ENCODE measurements at regions not wholly inside any gene's neighbourhood (a gene's known extent, or its start where the extent isn't known, plus 50 kb on each side); places are given as distances from the start of the nearest gene placed in this dataset.
"Not testable (repeated sequence)": the region's sequence is repeated elsewhere in the genome, so short reads cannot be mapped to it uniquely, and the experiment has no call there.

- no peak for DNase-seq
These were observed 589.5 kb upstream of the LCORL start for GRCh38 chr4:18611026-18611425.

GRCh38 chr4:18608908-18609533, 587.5 kb upstream of the LCORL start:
- no peak for DNase-seq

GRCh38 chr4:18602610-18603009, 581.1 kb upstream of the LCORL start:
- not testable (repeated sequence) for DNase-seq

GRCh38 chr4:18593297-18594002, 571.9 kb upstream of the LCORL start:
- peak; percentile 70 for DNase-seq

DNA sequence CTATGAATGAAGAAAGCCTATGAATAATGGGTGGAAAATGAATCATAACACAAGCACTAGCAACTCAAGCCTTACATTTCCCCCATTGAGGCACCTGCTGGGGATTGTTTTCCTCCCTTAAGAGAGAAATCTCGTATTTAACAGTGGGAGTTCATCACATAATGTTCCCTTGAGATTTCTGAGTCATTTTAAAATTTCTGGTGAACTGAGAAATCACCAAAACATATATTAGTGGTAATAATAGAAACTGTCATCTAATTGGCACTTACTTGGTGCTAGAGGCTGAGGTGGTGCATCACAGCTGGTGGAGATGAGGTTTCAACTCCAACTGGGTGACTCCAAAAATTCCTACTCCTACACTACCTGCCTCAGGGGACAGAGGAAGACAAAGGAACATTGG, 561.3 kb upstream of the LCORL start:
- no peak for DNase-seq

GRCh38 chr4:18578307-18578706, 556.8 kb upstream of the LCORL start:
- DNase-seq, result no peak

DNA sequence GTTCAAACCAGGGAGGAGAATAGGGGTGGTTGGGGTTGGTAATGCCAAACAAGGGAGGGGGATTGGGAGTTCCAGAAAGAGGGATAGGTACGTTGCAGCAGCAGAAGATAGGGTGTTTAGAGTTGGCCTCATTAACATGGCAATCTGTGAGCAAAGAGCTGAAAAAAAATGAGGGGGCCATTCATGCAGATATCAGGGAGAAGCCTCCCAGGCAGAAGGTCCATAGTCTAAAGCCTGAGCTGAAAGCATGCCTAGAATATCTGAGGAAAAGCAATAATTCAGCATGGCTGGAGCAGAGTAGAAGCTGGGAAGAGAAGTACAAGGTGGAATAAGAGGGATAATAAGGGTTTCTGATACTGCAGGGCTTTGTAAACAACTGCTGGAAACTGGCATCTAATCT, 550.9 kb upstream of the LCORL start:
- no peak for DNase-seq

DNA sequence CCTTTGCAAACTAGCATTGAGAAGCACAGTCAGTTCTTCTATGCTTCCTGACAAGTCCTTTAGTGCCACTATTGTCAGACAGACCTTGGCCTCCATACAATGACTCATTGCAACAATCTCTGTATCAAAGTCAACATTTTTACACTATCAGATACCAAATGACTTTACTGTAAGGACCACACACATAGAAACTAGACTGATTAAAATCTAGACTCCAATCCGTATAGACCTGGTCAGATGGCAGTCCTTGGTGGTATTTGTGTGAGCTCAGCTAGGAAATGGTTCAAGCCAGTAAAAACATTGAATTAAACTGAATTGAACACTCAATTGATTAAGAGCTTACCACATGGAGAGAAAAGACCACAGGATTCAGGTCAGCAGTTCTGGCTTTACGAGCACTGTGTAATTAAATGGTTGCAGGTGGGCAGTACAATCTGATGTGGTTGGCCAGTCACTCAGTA, 549.8 kb upstream of the LCORL start:
- no peak for DNase-seq

GRCh38 chr4:18570370-18570769, 548.8 kb upstream of the LCORL start:
- no peak for DNase-seq

DNA sequence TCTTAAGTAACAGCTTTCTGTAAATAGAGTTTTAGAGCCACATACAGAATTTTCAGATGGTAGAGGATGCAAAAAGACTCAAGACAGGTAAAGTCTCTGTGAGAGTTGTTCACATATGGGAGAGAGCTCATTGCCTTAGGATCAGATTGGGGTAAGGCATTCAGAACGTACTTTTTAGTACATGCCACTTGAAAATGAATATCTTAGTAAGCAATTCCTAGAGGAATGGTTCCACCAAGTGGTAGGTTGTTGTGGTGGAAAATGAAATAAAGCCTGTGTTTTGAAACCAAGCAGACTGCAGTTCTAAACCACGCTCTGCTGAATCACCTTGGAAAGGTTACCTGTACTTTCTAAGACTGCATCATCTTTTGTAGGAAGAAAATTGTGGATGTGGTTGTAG, 547.0 kb upstream of the LCORL start:
- no peak for DNase-seq

GRCh38 chr4:18566970-18567799, 545.6 kb upstream of the LCORL start:
- DNase-seq, result no peak

DNA sequence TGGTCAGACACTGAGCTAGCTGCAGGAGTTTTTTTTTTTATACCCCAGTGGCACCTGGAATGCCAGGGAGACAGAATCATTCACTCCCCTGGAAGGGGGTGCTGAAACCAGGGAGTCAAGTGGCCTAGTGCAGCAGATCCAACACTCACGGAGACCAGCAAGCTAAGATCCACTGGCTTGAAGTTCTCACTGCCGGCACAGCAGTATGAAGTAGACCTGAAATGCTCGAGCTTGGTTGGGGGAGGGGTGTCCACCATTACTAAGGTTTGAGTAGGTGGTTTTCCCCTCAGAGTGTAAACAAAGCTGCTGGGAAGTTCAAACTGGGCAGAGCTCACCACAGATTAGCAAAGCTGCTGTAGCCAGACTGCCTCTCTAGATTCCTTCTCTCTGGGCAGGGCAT, 537.9 kb upstream of the LCORL start:
- DNase-seq, result no peak

GRCh38 chr4:18556402-18556801, 534.8 kb upstream of the LCORL start:
- no peak for DNase-seq

- DNase-seq, result no peak
These were observed 518.8 kb upstream of the LCORL start for GRCh38 chr4:18540349-18540748.

DNA sequence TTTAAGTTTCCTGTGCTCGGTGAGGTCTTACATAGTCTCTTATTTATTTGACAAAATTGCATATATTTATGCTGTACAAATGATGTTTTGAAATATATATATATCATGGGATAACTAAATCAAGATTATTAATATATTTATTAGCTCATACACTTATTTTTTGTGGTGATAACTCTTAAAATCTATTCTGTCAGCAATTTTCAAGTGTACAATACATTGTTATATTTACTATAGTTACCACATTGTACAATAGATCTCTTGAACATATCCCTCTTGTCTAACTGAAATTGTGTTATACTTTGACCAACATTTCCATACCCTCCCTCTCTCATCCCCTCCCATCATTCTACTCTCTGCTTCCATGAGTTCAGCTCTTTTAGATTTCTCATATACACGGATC, 516.6 kb upstream of the LCORL start:
- no peak for DNase-seq

DNA sequence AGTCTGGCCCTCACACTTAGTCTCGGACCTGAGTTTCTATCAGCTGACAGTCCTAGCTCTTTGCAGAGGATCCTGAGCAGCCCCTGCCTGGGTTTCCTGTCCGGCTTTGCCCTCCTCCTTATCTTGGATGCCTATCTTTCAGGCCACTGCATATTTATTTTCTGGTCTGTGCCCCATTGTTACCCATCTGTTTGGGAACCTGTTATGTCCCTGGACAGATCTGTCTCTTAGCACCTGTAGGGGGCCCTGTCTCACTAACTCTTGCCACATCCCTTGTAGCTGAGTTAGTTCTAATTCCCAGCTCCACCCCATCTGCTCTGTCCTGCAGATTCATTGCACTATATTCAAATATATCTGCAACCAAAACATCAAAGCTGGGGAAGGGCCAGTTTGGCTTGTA, 514.9 kb upstream of the LCORL start:
- no peak for DNase-seq

- no peak for DNase-seq
These were observed 514.4 kb upstream of the LCORL start for GRCh38 chr4:18535948-18536347.

- DNase-seq, result no peak
These were observed 511.8 kb upstream of the LCORL start for GRCh38 chr4:18533262-18533775.

GRCh38 chr4:18531731-18532130, 510.2 kb upstream of the LCORL start:
- DNase-seq, result no peak

GRCh38 chr4:18529482-18529881, 507.9 kb upstream of the LCORL start:
- DNase-seq, result no peak

- DNase-seq, result no peak
These were observed 503.1 kb upstream of the LCORL start for GRCh38 chr4:18524667-18525066.

DNA sequence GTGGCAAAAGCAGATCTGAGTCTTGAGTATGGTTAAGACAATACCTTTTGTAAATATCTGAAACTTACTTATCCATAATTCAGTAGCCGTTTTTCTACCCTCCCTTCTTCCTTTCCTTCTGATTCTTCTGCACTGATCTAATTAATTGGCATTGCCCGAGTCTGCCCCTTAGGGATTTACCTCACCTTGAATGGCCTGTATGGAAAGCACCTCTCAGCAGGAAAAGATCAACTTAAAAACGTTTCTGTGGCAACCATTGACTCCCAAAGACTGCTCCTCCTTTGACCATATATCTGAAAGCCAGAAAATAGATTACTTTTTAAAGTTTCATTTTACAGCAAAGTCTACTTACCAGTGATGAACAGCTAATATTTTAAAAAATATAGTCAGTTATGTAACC, 496.5 kb upstream of the LCORL start:
- no peak for DNase-seq

DNA sequence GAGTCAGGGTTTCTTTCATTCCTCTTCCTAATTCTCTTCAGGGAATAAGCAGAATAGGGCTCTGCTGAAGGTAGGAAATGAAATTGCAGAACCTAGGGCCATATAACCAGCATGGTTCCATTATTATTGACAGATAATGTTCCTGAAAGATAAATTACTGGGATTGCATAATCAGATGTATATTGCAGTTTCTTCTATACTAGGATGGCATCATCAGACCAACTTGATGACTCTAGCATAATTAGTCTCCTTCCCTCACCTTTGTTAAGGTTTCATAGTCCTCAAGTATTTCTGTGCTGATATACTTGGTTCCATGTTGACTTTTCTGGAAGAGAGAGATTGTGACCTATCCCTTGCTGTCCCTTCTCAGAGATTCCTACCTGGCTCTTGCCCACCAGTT, 492.3 kb upstream of the LCORL start:
- no peak for DNase-seq

DNA sequence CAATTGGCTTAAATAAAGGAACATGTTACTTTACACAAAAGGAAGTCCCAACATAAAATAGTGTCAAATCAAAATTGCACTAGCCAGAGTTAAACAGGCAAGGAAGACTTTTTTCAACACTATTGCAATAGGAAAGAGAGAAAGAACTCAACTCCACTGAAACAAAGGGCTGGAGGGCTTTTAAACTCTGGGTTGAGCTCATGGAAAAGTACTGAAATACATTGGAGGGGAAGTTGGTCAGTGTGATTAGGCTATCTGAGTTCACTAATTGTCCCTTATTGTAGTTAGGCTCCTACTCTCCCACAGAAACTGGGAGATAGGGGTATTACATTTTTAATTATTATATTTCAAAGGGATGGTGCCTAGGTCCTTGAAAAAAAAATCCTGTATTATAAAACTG, 491.2 kb upstream of the LCORL start:
- DNase-seq, result no peak
